ENCODE measurements at regions not wholly inside any gene's neighbourhood (a gene's known extent, or its start where the extent isn't known, plus 50 kb on each side); places are given as distances from the start of the nearest gene placed in this dataset.

GRCh38 chr4:23144707-23145106, 452.0 kb downstream of the GBA3 start:
- TF ChIP-seq CTCF (IDR thresholded peaks at IDR 0.05): no peak
- TF ChIP-seq POLR2A (IDR thresholded peaks at IDR 0.05): no peak
